Colonic mucosa (tissue), 4 donors: ENCODE measurements at regions not wholly inside any gene's neighbourhood (a gene's known extent, or its start where the extent isn't known, plus 50 kb on each side); places are given as distances from the start of the nearest gene placed in this dataset.
"Not testable (repeated sequence)": the region's sequence is repeated elsewhere in the genome, so short reads cannot be mapped to it uniquely, and the experiment has no call there.

Experiments
- DNase-seq: peaks from one replicate; pipeline ENCODE4 v3.0.0-alpha.2; 2020
- H3K27ac ChIP-seq: fragments of 200-600 bp; one replicate; pipeline ENCODE4 v1.8.0; 2021
- H3K27me3 ChIP-seq: fragments of 200-600 bp; one replicate; pipeline ENCODE4 v1.8.0; 2021
- H3K36me3 ChIP-seq: fragments of 200-600 bp; one replicate; pipeline ENCODE4 v1.8.0; 2021
- H3K4me1 ChIP-seq: fragments of 200-600 bp; one replicate; pipeline ENCODE4 v1.8.0; 2021; ENCODE audit warnings: mild to moderate bottlenecking
- H3K4me3 ChIP-seq: fragments of 200-600 bp; one replicate; pipeline ENCODE4 v1.8.0; 2021
- H3K9ac ChIP-seq, 2 donors: one replicate each; pipeline ENCODE4 v1.7.0; 2013; ENCODE audit warnings: control low read depth in 2 of 2, low read depth in 2 of 2, low read length in 2 of 2
- H3K9me3 ChIP-seq: fragments of 200-600 bp; one replicate; pipeline ENCODE4 v1.8.0; 2021
- intact Hi-C: fragments of 100-400 bp; cut with DNase I; formaldehyde crosslinking; loops from one replicate; pipeline ENCODE4 v1.14.1; 2022
- TF ChIP-seq, protein P1 (sequence below): fragments of 200-600 bp; IDR thresholded peaks from one replicate; pipeline ENCODE4 v1.8.0; 2022; ENCODE audit warnings: antibody characterized with exemption, mild to moderate bottlenecking
- donor health status: healthy.
- donor health status: DM: no; HTN: no; CAD: no.
- donor health status: DM: no; HTN: no; CAD: no.

DNA sequence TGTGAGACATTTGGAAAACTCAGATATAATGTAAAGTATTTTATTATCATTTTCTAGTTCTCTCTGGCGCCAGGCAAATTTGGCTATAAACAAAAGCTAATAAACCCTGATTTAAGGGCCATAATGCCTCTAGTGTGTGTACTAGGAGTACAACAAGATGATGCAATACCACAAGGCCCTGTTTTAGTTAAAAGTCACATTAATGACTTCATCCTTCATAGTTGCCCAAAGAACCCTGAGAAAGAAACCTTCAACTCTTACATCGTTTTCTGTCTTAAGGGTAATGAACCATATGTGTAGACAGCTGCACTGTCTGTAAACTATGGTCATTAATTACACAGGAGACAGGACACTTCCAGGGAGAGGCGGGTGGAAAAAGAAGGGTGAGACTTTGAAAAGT lies 538.4 kb downstream of the FAM181B start:
- TF ChIP-seq, protein P1, sequence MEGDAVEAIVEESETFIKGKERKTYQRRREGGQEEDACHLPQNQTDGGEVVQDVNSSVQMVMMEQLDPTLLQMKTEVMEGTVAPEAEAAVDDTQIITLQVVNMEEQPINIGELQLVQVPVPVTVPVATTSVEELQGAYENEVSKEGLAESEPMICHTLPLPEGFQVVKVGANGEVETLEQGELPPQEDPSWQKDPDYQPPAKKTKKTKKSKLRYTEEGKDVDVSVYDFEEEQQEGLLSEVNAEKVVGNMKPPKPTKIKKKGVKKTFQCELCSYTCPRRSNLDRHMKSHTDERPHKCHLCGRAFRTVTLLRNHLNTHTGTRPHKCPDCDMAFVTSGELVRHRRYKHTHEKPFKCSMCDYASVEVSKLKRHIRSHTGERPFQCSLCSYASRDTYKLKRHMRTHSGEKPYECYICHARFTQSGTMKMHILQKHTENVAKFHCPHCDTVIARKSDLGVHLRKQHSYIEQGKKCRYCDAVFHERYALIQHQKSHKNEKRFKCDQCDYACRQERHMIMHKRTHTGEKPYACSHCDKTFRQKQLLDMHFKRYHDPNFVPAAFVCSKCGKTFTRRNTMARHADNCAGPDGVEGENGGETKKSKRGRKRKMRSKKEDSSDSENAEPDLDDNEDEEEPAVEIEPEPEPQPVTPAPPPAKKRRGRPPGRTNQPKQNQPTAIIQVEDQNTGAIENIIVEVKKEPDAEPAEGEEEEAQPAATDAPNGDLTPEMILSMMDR, result no peak
- Histone ChIP-seq H3K9ac (no peak overlapping the region), H3K9me3 (no peaks in the 10 kb centered on the region)

GRCh38 chr11:82194521-82194920 lies 539.1 kb downstream of the FAM181B start:
- Histone ChIP-seq H3K4me1 (no peaks in the 10 kb centered on the region), H3K27me3 (no peaks in the 10 kb centered on the region), H3K27ac (no peak overlapping the region), H3K9ac (no peak overlapping the region), H3K4me3 (no peak overlapping the region), H3K36me3 (no peaks in the 10 kb centered on the region), H3K9me3 (no peaks in the 10 kb centered on the region)
- intact Hi-C loops, result no loop called here
- DNase-seq, result no peak
- TF ChIP-seq, protein P1, result no peak

More for the DNA sequence above, 538.4 kb downstream of the FAM181B start:
- Histone ChIP-seq H3K27me3 (no peaks in the 10 kb centered on the region), H3K36me3 (no peaks in the 10 kb centered on the region), H3K4me1 (no peaks in the 10 kb centered on the region), H3K4me3 (no peak overlapping the region), H3K27ac (no peak overlapping the region)
- DNase-seq, result no peak
- intact Hi-C loops, result no loop called here

- no peak overlapping the region for H3K27ac ChIP-seq
- no peak overlapping the region for H3K9ac ChIP-seq
- no peaks in the 10 kb centered on the region for H3K27me3 ChIP-seq
- H3K4me1 ChIP-seq, result no peaks in the 10 kb centered on the region
- H3K4me3 ChIP-seq, result no peak overlapping the region
- intact Hi-C loops, result no loop called here
- H3K9me3 ChIP-seq, result no peaks in the 10 kb centered on the region
- H3K36me3 ChIP-seq, result no peaks in the 10 kb centered on the region
- no peak for DNase-seq
- TF ChIP-seq, protein P1, result no peak
Observed at GRCh38 chr11:82191695-82192094, 542.0 kb downstream of the FAM181B start.

DNA sequence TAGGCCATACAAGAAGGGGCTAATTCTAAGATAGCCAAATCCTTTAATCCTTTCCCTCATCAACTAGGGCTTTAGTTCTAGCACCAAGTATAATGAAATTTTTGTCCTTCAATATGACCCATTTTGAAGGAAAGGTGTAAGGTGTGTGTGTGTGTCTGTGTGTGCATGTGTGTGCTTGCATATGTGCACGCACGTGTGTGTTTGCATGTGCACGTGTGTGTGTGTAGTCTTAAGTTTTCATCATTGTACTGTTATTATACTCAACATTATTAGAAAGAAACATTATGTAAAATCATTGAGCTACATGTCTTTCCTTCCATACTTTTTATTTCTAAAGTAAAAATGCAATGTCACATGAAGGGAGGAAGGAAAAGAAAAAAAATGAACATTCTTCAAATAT lies 547.7 kb downstream of the FAM181B start:
- Histone ChIP-seq H3K9me3 (no peaks in the 10 kb centered on the region), H3K4me3 (no peak overlapping the region), H3K27me3 (no peaks in the 10 kb centered on the region), H3K4me1 (no peaks in the 10 kb centered on the region), H3K9ac (no peak overlapping the region), H3K27ac (no peak overlapping the region), H3K36me3 (no peaks in the 10 kb centered on the region)
- DNase-seq, result no peak
- TF ChIP-seq, protein P1, result no peak
- intact Hi-C loops, result no loop called here

DNA sequence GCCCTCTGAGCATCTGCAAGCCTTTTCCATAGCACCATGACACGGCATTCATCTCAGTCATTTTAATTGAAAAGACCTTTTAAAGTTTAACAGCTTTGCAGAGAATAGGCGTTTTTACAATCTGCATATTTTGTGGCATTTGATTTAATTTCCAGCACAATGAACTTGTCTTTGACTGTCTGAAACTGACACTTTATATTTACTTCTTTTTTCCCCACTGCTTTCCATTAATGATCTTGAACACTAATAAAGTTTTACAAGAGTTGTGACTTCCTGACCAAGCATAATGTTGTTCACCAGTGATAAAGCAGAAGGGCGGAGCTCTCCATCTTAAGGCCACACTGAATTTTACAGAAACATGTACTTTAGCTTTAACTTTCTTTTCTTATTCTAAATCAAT lies 548.7 kb downstream of the FAM181B start:
- no peaks in the 10 kb centered on the region for H3K27me3 ChIP-seq
- no peaks in the 10 kb centered on the region for H3K9me3 ChIP-seq
- no peaks in the 10 kb centered on the region for H3K4me1 ChIP-seq
- TF ChIP-seq, protein P1, result no peak
- no peak overlapping the region for H3K9ac ChIP-seq
- H3K27ac ChIP-seq, result no peak overlapping the region
- intact Hi-C loops, result no loop called here
- DNase-seq, result no peak
- H3K4me3 ChIP-seq, result no peak overlapping the region
- H3K36me3 ChIP-seq, result no peaks in the 10 kb centered on the region

DNA sequence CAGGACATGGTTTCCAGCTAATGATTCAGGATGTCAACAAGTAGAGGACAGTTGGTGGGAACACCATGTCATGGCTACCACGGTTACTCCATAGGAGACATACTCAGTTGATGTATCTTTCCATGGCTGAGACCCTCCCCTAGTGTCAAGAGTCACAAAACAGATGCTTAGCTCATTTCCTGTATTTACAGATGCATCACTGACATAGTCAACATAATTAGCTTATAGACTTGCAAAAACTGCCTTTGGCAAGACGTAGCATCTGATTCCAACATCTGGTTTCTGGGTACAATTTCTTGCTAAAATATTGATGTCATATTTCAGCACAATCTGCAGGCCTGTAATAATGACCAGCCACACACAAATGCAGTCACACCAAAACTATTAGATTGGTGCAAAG lies 550.3 kb downstream of the FAM181B start:
- DNase-seq, result no peak
- no peak overlapping the region for H3K4me3 ChIP-seq
- H3K9me3 ChIP-seq, result no peaks in the 10 kb centered on the region
- intact Hi-C loops, result no loop called here
- H3K9ac ChIP-seq, result no peak overlapping the region
- no peak overlapping the region for H3K27ac ChIP-seq
- H3K4me1 ChIP-seq, result no peaks in the 10 kb centered on the region
- no peaks in the 10 kb centered on the region for H3K27me3 ChIP-seq
- no peaks in the 10 kb centered on the region for H3K36me3 ChIP-seq
- TF ChIP-seq, protein P1, result no peak

- H3K27ac ChIP-seq, H3K4me1 ChIP-seq, H3K27me3 ChIP-seq, intact Hi-C loops, H3K36me3 ChIP-seq, H3K4me3 ChIP-seq, H3K9ac ChIP-seq, DNase-seq, H3K9me3 ChIP-seq: not testable (repeated sequence)
Observed at GRCh38 chr11:82182697-82183096, 551.0 kb downstream of the FAM181B start.

DNA sequence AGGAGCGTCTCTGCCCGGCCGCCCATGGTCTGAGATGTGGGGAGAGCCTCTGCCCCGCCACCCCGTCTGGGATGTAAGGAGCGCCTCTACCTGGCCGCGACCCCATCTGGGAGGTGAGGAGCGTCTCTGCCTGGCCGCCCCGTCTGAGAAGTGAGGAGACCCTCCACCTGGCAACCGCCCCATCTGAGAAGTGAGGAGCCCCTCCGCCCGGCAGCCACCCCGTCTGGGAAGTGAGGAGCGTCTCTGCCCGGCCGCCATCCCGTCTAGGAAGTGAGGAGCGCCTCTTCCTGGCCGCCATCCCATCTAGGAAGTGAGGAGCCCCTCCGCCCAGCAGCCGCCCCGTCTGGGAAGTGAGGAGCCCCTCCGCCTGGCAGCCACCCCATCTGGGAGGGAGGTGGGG lies 551.9 kb downstream of the FAM181B start:
- H3K27ac ChIP-seq, intact Hi-C loops, H3K36me3 ChIP-seq, H3K4me1 ChIP-seq, H3K4me3 ChIP-seq, H3K9ac ChIP-seq, DNase-seq, H3K9me3 ChIP-seq, H3K27me3 ChIP-seq: not testable (repeated sequence)
